ENCODE measurements at regions not wholly inside any gene's neighbourhood (a gene's known extent, or its start where the extent isn't known, plus 50 kb on each side); places are given as distances from the start of the nearest gene placed in this dataset.

DNA sequence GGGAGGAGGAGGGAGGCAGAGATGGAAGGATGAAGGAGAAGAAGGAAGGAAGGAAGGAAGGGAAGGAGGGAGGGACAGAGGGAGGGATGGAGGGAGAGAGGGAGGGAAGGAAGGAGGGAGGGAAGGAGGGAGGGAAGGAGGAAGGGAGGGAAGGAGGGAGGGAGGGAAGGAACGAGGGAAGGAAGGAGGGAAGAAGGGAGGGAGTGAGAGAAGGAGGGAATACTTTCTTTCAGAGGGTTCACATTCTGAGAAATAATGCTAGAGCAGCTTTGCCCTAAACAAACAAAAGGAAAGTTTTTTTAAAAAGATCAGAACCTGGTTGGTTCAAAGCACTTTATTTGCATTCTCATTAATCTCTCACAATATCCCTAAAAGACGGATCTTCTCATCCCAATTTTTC, 96.1 kb upstream of the NXT1 start:
- TF ChIP-seq, protein P1, sequence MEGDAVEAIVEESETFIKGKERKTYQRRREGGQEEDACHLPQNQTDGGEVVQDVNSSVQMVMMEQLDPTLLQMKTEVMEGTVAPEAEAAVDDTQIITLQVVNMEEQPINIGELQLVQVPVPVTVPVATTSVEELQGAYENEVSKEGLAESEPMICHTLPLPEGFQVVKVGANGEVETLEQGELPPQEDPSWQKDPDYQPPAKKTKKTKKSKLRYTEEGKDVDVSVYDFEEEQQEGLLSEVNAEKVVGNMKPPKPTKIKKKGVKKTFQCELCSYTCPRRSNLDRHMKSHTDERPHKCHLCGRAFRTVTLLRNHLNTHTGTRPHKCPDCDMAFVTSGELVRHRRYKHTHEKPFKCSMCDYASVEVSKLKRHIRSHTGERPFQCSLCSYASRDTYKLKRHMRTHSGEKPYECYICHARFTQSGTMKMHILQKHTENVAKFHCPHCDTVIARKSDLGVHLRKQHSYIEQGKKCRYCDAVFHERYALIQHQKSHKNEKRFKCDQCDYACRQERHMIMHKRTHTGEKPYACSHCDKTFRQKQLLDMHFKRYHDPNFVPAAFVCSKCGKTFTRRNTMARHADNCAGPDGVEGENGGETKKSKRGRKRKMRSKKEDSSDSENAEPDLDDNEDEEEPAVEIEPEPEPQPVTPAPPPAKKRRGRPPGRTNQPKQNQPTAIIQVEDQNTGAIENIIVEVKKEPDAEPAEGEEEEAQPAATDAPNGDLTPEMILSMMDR (IDR thresholded peaks at IDR 0.05; ENCODE audit: low read depth, low read length, missing input control), result no peak
- TF ChIP-seq, protein P2, sequence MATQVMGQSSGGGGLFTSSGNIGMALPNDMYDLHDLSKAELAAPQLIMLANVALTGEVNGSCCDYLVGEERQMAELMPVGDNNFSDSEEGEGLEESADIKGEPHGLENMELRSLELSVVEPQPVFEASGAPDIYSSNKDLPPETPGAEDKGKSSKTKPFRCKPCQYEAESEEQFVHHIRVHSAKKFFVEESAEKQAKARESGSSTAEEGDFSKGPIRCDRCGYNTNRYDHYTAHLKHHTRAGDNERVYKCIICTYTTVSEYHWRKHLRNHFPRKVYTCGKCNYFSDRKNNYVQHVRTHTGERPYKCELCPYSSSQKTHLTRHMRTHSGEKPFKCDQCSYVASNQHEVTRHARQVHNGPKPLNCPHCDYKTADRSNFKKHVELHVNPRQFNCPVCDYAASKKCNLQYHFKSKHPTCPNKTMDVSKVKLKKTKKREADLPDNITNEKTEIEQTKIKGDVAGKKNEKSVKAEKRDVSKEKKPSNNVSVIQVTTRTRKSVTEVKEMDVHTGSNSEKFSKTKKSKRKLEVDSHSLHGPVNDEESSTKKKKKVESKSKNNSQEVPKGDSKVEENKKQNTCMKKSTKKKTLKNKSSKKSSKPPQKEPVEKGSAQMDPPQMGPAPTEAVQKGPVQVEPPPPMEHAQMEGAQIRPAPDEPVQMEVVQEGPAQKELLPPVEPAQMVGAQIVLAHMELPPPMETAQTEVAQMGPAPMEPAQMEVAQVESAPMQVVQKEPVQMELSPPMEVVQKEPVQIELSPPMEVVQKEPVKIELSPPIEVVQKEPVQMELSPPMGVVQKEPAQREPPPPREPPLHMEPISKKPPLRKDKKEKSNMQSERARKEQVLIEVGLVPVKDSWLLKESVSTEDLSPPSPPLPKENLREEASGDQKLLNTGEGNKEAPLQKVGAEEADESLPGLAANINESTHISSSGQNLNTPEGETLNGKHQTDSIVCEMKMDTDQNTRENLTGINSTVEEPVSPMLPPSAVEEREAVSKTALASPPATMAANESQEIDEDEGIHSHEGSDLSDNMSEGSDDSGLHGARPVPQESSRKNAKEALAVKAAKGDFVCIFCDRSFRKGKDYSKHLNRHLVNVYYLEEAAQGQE (IDR thresholded peaks at IDR 0.05), result no peak
- TF ChIP-seq SP1 (IDR thresholded peaks at IDR 0.05) (no peak), HNF4G (IDR thresholded peaks at IDR 0.05) (no peak), TAF1 (conservative IDR thresholded peaks at IDR 0.05) (no peak), RAD21 (IDR thresholded peaks at IDR 0.05) (no peak)
